Effector CD8-positive, alpha-beta T cell (primary cell): ENCODE measurements at regions not wholly inside any gene's neighbourhood (a gene's known extent, or its start where the extent isn't known, plus 50 kb on each side); places are given as distances from the start of the nearest gene placed in this dataset.
"Not testable (repeated sequence)": the region's sequence is repeated elsewhere in the genome, so short reads cannot be mapped to it uniquely, and the experiment has no call there.

ENCODE experiments used
- DNase-seq: peaks from one replicate; lab custom pipeline; 2025; lab: John Stamatoyannopoulos, UW

- DNase-seq: no peak
Measured at GRCh38 chr2:2484301-2484700, 153.2 kb upstream of the MYT1L start.

- no peak for DNase-seq
Measured at GRCh38 chr2:2482851-2483250, 151.8 kb upstream of the MYT1L start.

DNA sequence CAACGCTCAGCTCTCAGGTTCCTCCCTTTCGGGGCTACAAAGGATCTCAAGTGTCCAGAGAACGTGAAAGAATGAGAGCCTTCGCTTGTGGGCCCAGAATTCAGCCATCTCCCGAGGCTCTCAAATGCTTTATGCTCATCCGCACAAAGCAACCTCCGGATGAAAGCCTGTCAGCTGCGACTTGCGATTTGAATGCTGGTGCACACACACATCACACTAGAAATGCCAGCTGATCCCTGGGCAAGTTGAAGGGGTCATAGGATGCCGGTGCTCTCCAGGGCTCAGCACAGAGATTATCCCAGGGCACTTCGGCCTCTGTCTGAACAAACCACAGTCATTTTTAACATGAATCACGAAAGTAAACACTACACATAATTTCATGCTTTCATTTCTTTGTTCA lies 141.8 kb upstream of the MYT1L start:
- DNase-seq: no peak

- no peak for DNase-seq
Measured at GRCh38 chr2:2472044-2472443, 141.0 kb upstream of the MYT1L start.

GRCh38 chr2:2466534-2466933 lies 135.5 kb upstream of the MYT1L start:
- no peak for DNase-seq

DNA sequence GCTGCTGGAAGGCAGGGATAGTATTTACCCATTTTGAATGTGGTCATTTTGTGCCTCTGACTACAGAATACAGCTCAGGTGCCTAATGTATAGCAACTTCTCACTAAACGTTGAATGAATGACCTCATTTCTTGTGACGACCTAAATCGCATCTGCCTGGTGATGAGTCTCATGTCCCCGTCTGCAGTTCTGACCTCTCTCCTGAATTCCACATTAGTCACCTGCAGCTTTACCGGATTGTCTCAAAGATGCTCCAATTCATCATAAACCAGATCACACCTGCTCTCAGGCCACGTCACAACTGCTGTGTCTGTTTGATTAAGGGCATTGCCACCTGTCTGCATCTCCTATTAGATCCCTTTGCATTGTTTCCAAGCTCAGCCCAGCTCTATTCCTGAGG lies 133.6 kb upstream of the MYT1L start:
- no peak for DNase-seq

DNA sequence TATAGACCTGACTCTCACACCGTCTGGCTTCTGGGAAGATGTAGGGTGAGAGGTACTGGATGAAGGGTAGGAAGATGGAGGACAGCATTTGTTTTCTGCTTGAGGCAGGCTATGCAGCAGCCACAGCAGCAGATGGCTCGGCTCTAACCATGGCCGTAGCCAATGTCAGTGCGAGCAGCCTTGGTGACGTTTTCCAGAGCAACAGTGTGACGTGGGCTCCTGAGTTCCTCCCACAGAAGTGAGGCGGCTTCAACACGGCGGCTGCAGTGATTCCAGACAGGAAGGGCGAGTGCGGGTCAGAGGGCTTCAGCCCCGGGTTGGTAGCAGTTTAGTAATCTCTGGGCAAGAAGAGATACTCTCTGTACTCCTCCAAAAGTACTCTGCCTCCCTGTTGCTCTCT lies 133.0 kb upstream of the MYT1L start:
- no peak for DNase-seq

GRCh38 chr2:2456721-2457120 lies 125.6 kb upstream of the MYT1L start:
- DNase-seq: no peak

DNA sequence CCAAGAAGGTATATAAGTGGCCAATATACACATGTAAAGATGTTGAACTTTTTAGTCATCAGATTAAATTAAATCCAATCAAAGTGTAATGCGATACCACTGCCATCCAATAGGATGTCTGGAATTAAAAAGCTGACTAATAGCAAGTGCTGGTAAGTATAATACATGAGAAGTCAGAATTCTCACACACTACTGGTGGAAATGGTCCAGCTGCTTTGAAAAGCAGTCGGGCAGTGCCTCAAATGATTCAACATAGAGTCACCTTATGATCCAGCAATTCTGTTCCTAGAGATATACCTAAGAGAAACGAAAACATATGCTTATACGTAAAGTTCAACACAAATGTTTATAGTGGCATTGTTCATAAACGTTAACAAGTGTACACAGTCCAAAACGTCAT lies 124.1 kb upstream of the MYT1L start:
- no peak for DNase-seq

DNA sequence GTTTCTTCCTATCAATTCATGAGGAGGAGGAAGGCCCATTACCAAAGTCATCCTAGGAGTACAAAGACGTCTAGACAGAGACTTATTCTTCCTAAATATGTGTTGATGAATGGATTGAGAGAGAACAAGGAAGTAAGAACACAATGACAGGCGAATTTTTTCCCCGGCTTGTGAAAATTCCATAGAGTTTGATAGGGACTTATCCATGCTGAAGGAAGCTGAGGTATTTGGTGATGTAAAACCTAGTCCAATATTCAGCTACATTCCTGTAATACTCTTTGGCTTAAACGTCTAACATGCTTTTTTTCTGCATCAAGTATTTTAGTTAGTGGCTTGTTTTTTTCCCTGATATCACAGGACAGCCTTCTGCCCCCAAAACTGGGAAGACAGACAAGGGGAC lies 121.9 kb upstream of the MYT1L start:
- no peak for DNase-seq

GRCh38 chr2:2451275-2451674 lies 120.2 kb upstream of the MYT1L start:
- DNase-seq: not testable (repeated sequence)

DNA sequence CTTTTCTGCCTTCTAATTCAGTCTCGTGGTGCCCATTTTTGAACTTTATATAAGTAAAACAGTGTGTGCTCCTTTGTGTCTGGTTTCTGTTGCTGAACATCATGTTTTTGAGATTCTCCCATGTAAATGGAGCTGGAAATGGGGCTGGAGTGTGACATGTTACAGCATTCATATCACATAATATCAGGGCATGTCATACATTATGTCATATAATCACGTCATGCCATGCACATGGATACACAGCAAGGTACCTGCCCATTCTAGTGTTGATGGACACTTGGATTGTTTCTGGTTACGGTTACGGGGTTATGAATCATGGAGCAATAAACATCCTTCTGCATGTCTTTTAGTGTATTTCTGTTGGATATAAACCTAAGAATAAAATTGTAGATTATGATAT lies 117.1 kb upstream of the MYT1L start:
- DNase-seq: no peak

GRCh38 chr2:2422621-2423020 lies 91.5 kb upstream of the MYT1L start:
- DNase-seq: no peak

GRCh38 chr2:2413525-2413924 lies 82.5 kb upstream of the MYT1L start:
- DNase-seq: no peak

DNA sequence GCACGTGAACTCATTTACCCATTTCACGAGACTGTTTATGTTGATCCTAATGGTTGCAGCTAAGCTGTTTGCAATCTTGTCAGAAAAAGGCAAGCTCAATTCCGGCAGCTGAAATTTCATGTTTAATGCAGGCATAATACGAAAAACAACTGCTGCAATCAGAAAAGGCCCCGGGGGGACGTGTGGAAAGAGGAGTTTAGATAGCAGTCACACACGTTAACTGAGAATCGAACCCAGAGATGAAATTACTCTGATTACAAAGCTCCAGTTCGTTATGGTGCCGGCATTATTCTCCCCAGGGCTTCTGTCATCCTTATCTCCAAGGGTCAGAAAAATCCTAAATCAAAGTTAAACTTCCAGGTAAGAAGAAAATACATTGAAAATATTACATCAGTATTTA lies 79.9 kb upstream of the MYT1L start:
- no peak for DNase-seq

- no peak for DNase-seq
Measured at GRCh38 chr2:2409481-2409880, 78.4 kb upstream of the MYT1L start.

DNA sequence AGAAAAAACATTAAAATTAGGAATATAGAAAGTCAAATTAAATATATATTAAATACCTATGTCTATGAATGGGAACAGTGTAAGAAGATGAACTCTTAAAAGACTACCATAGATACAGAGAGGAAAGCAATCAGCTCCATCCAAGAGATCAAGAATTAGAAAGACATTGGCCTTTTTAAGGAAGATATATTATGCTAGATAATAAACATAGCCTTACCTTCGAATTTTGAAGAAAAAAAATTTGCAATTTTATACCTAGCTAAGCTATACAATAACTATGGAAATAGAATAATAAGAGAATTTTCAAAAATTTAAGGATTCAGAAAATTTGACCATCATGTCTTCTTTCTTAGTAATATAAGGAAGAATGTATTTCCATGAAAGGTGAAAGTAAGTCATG lies 74.7 kb upstream of the MYT1L start:
- DNase-seq: no peak

DNA sequence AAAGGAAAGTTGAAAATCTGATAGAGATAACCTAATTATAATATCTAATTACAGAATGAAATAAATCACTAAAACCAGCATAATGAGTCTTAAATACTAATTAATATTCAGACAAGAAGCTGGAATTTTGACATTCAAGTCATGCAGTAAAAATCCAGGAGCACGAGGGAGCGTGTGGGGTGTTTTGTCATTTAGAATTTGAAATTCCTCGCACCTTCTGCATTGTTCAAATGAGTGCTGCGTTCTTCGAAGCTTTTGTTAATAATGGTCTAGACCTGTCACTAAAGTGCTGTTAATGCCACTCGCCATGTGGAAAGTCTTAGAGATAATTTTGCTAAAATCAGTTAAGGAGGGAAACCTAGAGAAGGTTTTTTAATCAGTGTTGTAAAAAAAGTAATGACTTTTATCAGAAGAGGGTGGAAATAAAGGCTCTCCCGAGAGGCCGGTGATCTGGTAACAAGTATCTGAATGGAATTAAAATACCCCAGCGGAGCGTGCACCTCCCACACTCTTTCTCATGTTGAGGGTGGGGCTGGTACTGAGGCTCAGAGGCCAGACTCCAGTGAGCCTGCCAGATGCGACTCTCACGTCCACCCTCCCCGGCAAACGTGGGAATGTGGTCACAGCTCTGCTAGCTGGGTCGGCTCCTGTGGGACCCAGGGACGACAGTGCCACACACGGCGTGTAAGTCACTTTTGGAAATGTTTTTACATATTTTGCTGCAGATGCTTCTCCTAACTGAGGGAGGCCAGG lies 69.4 kb upstream of the MYT1L start:
- no peak for DNase-seq

GRCh38 chr2:2399396-2399795 lies 68.3 kb upstream of the MYT1L start:
- DNase-seq: no peak

DNA sequence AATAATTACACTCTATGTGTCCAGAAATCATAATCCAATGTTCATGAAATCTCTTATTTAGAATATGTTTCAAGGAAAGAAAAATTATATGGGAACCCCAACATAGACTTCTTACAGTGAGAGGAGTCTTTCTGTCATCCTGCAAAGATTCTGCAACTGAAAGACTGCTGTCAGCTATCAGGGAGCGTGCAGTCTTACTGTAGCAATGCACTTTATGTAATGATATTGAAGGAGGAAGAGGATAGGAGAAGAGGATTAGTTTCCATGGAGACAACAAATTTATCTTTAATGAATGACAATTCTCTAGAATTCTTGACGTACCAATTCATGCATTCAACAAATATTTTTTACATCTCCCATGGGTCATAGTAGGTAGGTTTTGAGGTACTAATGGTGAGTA lies 61.3 kb upstream of the MYT1L start:
- DNase-seq: no peak

GRCh38 chr2:2389215-2389614 lies 58.1 kb upstream of the MYT1L start:
- no peak for DNase-seq
